ENCODE measurements at regions not wholly inside any gene's neighbourhood (a gene's known extent, or its start where the extent isn't known, plus 50 kb on each side); places are given as distances from the start of the nearest gene placed in this dataset.

- DNase-seq (ENCODE audit: low read depth in 3 of 3, low spot score in 2 of 3), result no peak
These were observed 642.5 kb upstream of the PCDH10 start for GRCh38 chr4:132506568-132506967.

GRCh38 chr4:132513491-132513890 lies 635.6 kb upstream of the PCDH10 start:
- no peak for DNase-seq (ENCODE audit: low read depth in 3 of 3, low spot score in 2 of 3)

GRCh38 chr4:132526652-132527051 lies 622.4 kb upstream of the PCDH10 start:
- DNase-seq (ENCODE audit: low read depth in 3 of 3, low spot score in 2 of 3), result no peak

- DNase-seq (ENCODE audit: low read depth in 3 of 3, low spot score in 2 of 3), result no peak
These were observed 621.3 kb upstream of the PCDH10 start for GRCh38 chr4:132527817-132528216.

GRCh38 chr4:132530861-132531260 lies 618.2 kb upstream of the PCDH10 start:
- DNase-seq (ENCODE audit: low read depth in 3 of 3, low spot score in 2 of 3), result no peak

GRCh38 chr4:132540268-132540667 lies 608.8 kb upstream of the PCDH10 start:
- no peak for DNase-seq (ENCODE audit: low read depth in 3 of 3, low spot score in 2 of 3)

- DNase-seq (ENCODE audit: low read depth in 3 of 3, low spot score in 2 of 3), result no peak
These were observed 608.3 kb upstream of the PCDH10 start for GRCh38 chr4:132540797-132541196.

GRCh38 chr4:132542228-132542627 lies 606.9 kb upstream of the PCDH10 start:
- no peak for DNase-seq (ENCODE audit: low read depth in 3 of 3, low spot score in 2 of 3)

GRCh38 chr4:132548463-132548862 lies 600.6 kb upstream of the PCDH10 start:
- DNase-seq (ENCODE audit: low read depth in 3 of 3, low spot score in 2 of 3), result no peak

GRCh38 chr4:132556316-132556715 lies 592.8 kb upstream of the PCDH10 start:
- DNase-seq (ENCODE audit: low read depth in 3 of 3, low spot score in 2 of 3), result no peak

GRCh38 chr4:132557660-132558059 lies 591.4 kb upstream of the PCDH10 start:
- no peak for DNase-seq (ENCODE audit: low read depth in 3 of 3, low spot score in 2 of 3)

GRCh38 chr4:132564920-132565319 lies 584.2 kb upstream of the PCDH10 start:
- no peak for DNase-seq (ENCODE audit: low read depth in 3 of 3, low spot score in 2 of 3)

- DNase-seq (ENCODE audit: low read depth in 3 of 3, low spot score in 2 of 3), result no peak
These were observed 583.6 kb upstream of the PCDH10 start for GRCh38 chr4:132565542-132565941.

GRCh38 chr4:132572210-132572609 lies 576.9 kb upstream of the PCDH10 start:
- DNase-seq (ENCODE audit: low read depth in 3 of 3, low spot score in 2 of 3), result no peak

GRCh38 chr4:132587626-132588025 lies 561.5 kb upstream of the PCDH10 start:
- no peak for DNase-seq (ENCODE audit: low read depth in 3 of 3, low spot score in 2 of 3)

- no peak for DNase-seq (ENCODE audit: low read depth in 3 of 3, low spot score in 2 of 3)
These were observed 556.8 kb upstream of the PCDH10 start for GRCh38 chr4:132592340-132592739.

GRCh38 chr4:132592850-132593249 lies 556.2 kb upstream of the PCDH10 start:
- no peak for DNase-seq (ENCODE audit: low read depth in 3 of 3, low spot score in 2 of 3)

GRCh38 chr4:132593717-132594400 lies 555.2 kb upstream of the PCDH10 start:
- DNase-seq (ENCODE audit: low read depth in 3 of 3, low spot score in 2 of 3), result no peak

GRCh38 chr4:132596186-132596585 lies 552.9 kb upstream of the PCDH10 start:
- no peak for DNase-seq (ENCODE audit: low read depth in 3 of 3, low spot score in 2 of 3)

- no peak for DNase-seq (ENCODE audit: low read depth in 3 of 3, low spot score in 2 of 3)
These were observed 543.5 kb upstream of the PCDH10 start for GRCh38 chr4:132605551-132605950.

GRCh38 chr4:132614682-132615081 lies 534.4 kb upstream of the PCDH10 start:
- DNase-seq (ENCODE audit: low read depth in 3 of 3, low spot score in 2 of 3), result no peak

- DNase-seq (ENCODE audit: low read depth in 3 of 3, low spot score in 2 of 3), result no peak
These were observed 529.1 kb upstream of the PCDH10 start for GRCh38 chr4:132619968-132620367.

Measured in right renal cortex interstitium (tissue), 3 donors.